ENCODE measurements at regions not wholly inside any gene's neighbourhood (a gene's known extent, or its start where the extent isn't known, plus 50 kb on each side); places are given as distances from the start of the nearest gene placed in this dataset.

GRCh38 chr4:137952116-137952515, 290.0 kb downstream of the SLC7A11 start (continued):
- TF ChIP-seq GTF2I (CRISPR knock-in tag; conservative IDR thresholded peaks at IDR 0.05) (no peak), FOXP1 (CRISPR knock-in tag; IDR thresholded peaks at IDR 0.05; ENCODE audit: borderline replicate concordance) (no peak), SMAD3 (CRISPR knock-in tag; IDR thresholded peaks at IDR 0.05; ENCODE audit: borderline replicate concordance) (no peak)

- no peak for ATAC-seq
- TF ChIP-seq ZMAT4 (CRISPR knock-in tag; IDR thresholded peaks at IDR 0.05), result no peak
- no peak for TF ChIP-seq MAX (CRISPR knock-in tag; IDR thresholded peaks at IDR 0.05)
- TF ChIP-seq JUN (CRISPR knock-in tag; IDR thresholded peaks at IDR 0.05), result no peak
- TF ChIP-seq NR1H2 (CRISPR knock-in tag; IDR thresholded peaks at IDR 0.05), result no peak
- no peak for TF ChIP-seq ATF1 (CRISPR knock-in tag; IDR thresholded peaks at IDR 0.05)
- TF ChIP-seq ATF6 (CRISPR knock-in tag; IDR thresholded peaks at IDR 0.05), result no peak
- no peak for TF ChIP-seq ERG (CRISPR knock-in tag; IDR thresholded peaks at IDR 0.05)
- no peak for TF ChIP-seq IRF2 (CRISPR knock-in tag; IDR thresholded peaks at IDR 0.05; ENCODE audit: borderline replicate concordance, low read depth)
- no peak for TF ChIP-seq ATF3 (CRISPR knock-in tag; conservative IDR thresholded peaks at IDR 0.05)
- no peak for TF ChIP-seq PREB (CRISPR knock-in tag; IDR thresholded peaks at IDR 0.05; ENCODE audit: borderline replicate concordance)
- no peak for TF ChIP-seq NFYB (CRISPR knock-in tag; conservative IDR thresholded peaks at IDR 0.05; ENCODE audit: low read depth)
- TF ChIP-seq JAZF1 (CRISPR knock-in tag; IDR thresholded peaks at IDR 0.05), result no peak
- no peak for TF ChIP-seq CTCF (IDR thresholded peaks at IDR 0.05)
- TF ChIP-seq TCF7 (CRISPR knock-in tag; IDR thresholded peaks at IDR 0.05; ENCODE audit: low read depth), result no peak
- TF ChIP-seq OVOL2 (CRISPR knock-in tag; IDR thresholded peaks at IDR 0.05; ENCODE audit: borderline replicate concordance), result no peak
- TF ChIP-seq ZNF671 (CRISPR knock-in tag; IDR thresholded peaks at IDR 0.05), result no peak
- TF ChIP-seq ZNF263 (CRISPR knock-in tag; IDR thresholded peaks at IDR 0.05; ENCODE audit: low read depth), result no peak
- no peak for TF ChIP-seq ELF4 (CRISPR knock-in tag; IDR thresholded peaks at IDR 0.05; ENCODE audit: low read depth)
- Mint-ChIP-seq H3K9me3 (peaks cover 15% of the 10 kb centered on the region), H3K36me3 (0 out of 2 replicates have a peak, but pooled peaks cover 2% of the 10 kb centered on the region), H3K4me1 (no peaks in the 10 kb centered on the region), H3K4me3 (no peak overlapping the region), H3K27ac (no peak overlapping the region), H3K27me3 (ENCODE audit: low read depth) (no peaks in the 10 kb centered on the region)
- DNase-seq (ENCODE audit: low spot score), result no peak
- ChIA-PET CTCF (no interaction called here), POLR2A (no interaction called here)
These were observed 291.9 kb downstream of the SLC7A11 start for GRCh38 chr4:137950286-137950685.
